Fibroblast of lung (primary cell): ENCODE measurements at regions not wholly inside any gene's neighbourhood (a gene's known extent, or its start where the extent isn't known, plus 50 kb on each side); places are given as distances from the start of the nearest gene placed in this dataset.

Experiments used
- CTCF ChIP-seq, 2 donors: IDR thresholded peaks in 1 of 2; conservative IDR thresholded peaks in 1 of 2; 1 replicate in 1 of 2; 2 replicates in 1 of 2; pipeline ENCODE4 v1.5.1; 2011 to 2012; ENCODE audit warnings: low read length in 2 of 2, control low read depth in 1 of 2, inconsistent platforms in 1 of 2, low read depth in 1 of 2, mild to moderate bottlenecking in 1 of 2
- EZH2 ChIP-seq: IDR thresholded peaks from 2 replicates; pipeline ENCODE4 v1.5.1; 2012; ENCODE audit warnings: low read length, control low read depth, mild to moderate bottlenecking; ENCODE audit errors: missing control alignments

GRCh38 chr7:89714131-89714530 is 440.1 kb upstream of the STEAP1 start:
- no peak for TF ChIP-seq CTCF (conservative IDR thresholded peaks at IDR 0.05 in 1 of 2, IDR thresholded peaks at IDR 0.05 in 1 of 2; ENCODE audit: low read depth in 1 of 2, low read length in 2 of 2)
- no peak for TF ChIP-seq EZH2
